GM18517 (cell line): ENCODE measurements at regions not wholly inside any gene's neighbourhood (a gene's known extent, or its start where the extent isn't known, plus 50 kb on each side); places are given as distances from the start of the nearest gene placed in this dataset.

Experiments used
- ATAC-seq: cut with Tn5 transposase; IDR thresholded peaks from one replicate; pipeline ENCODE4 v1.9.1; 2021; ENCODE audit warnings: mild to moderate bottlenecking, moderate library complexity; ENCODE audit not compliant: unreplicated experiment

- ATAC-seq, result no peak
Observed at GRCh38 chr1:87268111-87268510, 60.6 kb upstream of the LMO4 start.

- no peak for ATAC-seq
Observed at GRCh38 chr1:87269921-87270320, 58.8 kb upstream of the LMO4 start.

- no peak for ATAC-seq
Observed at GRCh38 chr1:87273291-87273690, 55.4 kb upstream of the LMO4 start.

GRCh38 chr1:87274851-87275250 is 53.8 kb upstream of the LMO4 start:
- no peak for ATAC-seq

- no peak for ATAC-seq
Observed at GRCh38 chr1:87278825-87279535, 49.7 kb upstream of the LMO4 start.
